OCI-LY3 (cell line): ENCODE measurements at regions not wholly inside any gene's neighbourhood (a gene's known extent, or its start where the extent isn't known, plus 50 kb on each side); places are given as distances from the start of the nearest gene placed in this dataset.

Source experiments
- H2AFZ ChIP-seq: fragments of 200-600, 300-600 bp; shearing (Covaris generic); 2 replicates; pipeline ENCODE4 v1.6.0; 2014; ENCODE audit warnings: antibody characterized with exemption, low read depth, low read length
- H3K27ac ChIP-seq: fragments of 200-600, 300-600 bp; sonication (generic); 2 replicates; pipeline ENCODE4 v1.5.1; 2014; ENCODE audit warnings: mild to moderate bottlenecking, low read length, moderate library complexity, mixed read lengths
- H3K27me3 ChIP-seq: fragments of 200-600, 300-600 bp; sonication (generic); 2 replicates; pipeline ENCODE4 v1.6.1; 2014; ENCODE audit warnings: low read depth, low read length, mixed read lengths
- H3K36me3 ChIP-seq: fragments of 200-600, 300-600 bp; sonication (generic); replicated peaks from 2 replicates; pipeline ENCODE3; 2014; ENCODE audit warnings: low read depth, low read length, mixed read lengths
- H3K4me1 ChIP-seq: fragments of 300-600, 200-600 bp; sonication (generic); 2 replicates; pipeline ENCODE4 v1.6.1; 2014; ENCODE audit warnings: low read length, mixed read lengths
- H3K4me2 ChIP-seq: fragments of 200-600, 300-600 bp; sonication (generic); 2 replicates; pipeline ENCODE4 v1.6.1; 2014; ENCODE audit warnings: low read length, mixed read lengths
- H3K4me3 ChIP-seq: fragments of 300-600, 200-600 bp; sonication (generic); 2 replicates; pipeline ENCODE4 v1.5.1; 2014; ENCODE audit warnings: antibody characterized with exemption, mild to moderate bottlenecking, low read length, moderate library complexity
- H3K79me2 ChIP-seq: fragments of 300-600, 200-600 bp; shearing (Covaris generic); 2 replicates; pipeline ENCODE4 v1.6.1; 2014; ENCODE audit warnings: mild to moderate bottlenecking, low read length, mixed read lengths
- H3K9ac ChIP-seq: fragments of 300-600, 200-600 bp; shearing (Covaris generic); 2 replicates; pipeline ENCODE4 v1.6.0; 2014; ENCODE audit warnings: mild to moderate bottlenecking, low read length, moderate library complexity
- H3K9me3 ChIP-seq: fragments of 200-600, 300-600 bp; shearing (Covaris generic); 2 replicates; pipeline ENCODE4 v1.6.1; 2014; ENCODE audit warnings: low read length, mixed read lengths; ENCODE audit not compliant: insufficient read depth
- H4K20me1 ChIP-seq: fragments of 200-600, 300-600 bp; sonication (generic); 2 replicates; pipeline ENCODE4 v1.6.1; 2016; ENCODE audit warnings: low read length, mixed read lengths; ENCODE audit not compliant: insufficient read depth
- EZH2phosphoT487 ChIP-seq: fragments of 200-600 bp; shearing (Covaris generic); IDR thresholded peaks from 2 replicates; pipeline ENCODE4 v1.6.1; 2018; ENCODE audit warnings: antibody characterized with exemption, mixed run types, low read depth
- TF ChIP-seq, protein P1 (sequence below): fragments of 200-600, 300-600 bp; sonication (generic); IDR thresholded peaks from 2 replicates; pipeline ENCODE4 v1.5.1; 2014; ENCODE audit warnings: antibody characterized with exemption, low read length, low read depth

DNA sequence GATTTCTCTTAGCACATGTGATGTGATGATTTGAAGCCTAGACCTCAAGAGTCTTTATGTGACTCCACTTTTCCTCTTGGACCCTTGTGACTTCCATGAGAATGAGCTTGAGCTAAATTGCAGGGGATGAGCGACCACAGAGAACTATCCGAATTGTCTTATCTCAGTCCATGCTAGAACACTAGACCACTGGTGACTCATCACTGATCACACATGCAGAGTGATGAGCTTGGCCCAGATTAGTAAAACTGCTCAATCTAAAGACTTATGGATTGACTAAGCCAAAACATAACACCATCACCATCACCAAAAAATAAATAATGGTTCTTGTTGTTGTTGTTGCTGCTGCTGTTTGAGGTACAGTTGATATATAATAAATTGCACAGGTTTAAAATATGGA is 114.1 kb upstream of the CFAP20DC start:
- no peaks in the 10 kb centered on the region for H3K9me3 ChIP-seq
- H3K36me3 ChIP-seq: no peaks in the 10 kb centered on the region
- no peak overlapping the region for H3K4me3 ChIP-seq
- no peak for TF ChIP-seq EZH2phosphoT487
- TF ChIP-seq, protein P1, sequence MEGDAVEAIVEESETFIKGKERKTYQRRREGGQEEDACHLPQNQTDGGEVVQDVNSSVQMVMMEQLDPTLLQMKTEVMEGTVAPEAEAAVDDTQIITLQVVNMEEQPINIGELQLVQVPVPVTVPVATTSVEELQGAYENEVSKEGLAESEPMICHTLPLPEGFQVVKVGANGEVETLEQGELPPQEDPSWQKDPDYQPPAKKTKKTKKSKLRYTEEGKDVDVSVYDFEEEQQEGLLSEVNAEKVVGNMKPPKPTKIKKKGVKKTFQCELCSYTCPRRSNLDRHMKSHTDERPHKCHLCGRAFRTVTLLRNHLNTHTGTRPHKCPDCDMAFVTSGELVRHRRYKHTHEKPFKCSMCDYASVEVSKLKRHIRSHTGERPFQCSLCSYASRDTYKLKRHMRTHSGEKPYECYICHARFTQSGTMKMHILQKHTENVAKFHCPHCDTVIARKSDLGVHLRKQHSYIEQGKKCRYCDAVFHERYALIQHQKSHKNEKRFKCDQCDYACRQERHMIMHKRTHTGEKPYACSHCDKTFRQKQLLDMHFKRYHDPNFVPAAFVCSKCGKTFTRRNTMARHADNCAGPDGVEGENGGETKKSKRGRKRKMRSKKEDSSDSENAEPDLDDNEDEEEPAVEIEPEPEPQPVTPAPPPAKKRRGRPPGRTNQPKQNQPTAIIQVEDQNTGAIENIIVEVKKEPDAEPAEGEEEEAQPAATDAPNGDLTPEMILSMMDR: no peak
- H3K9ac ChIP-seq: no peak overlapping the region
- no peaks in the 10 kb centered on the region for H4K20me1 ChIP-seq
- H3K4me2 ChIP-seq: no peak overlapping the region
- H3K27ac ChIP-seq: no peak overlapping the region
- no peak overlapping the region for H2AFZ ChIP-seq
- H3K79me2 ChIP-seq: no peaks in the 10 kb centered on the region
- no peaks in the 10 kb centered on the region; the same call in 1 of the 2 replicates for H3K27me3 ChIP-seq
- H3K4me1 ChIP-seq: no peaks in the 10 kb centered on the region

- Histone ChIP-seq H3K9ac (no peak overlapping the region), H3K9me3 (no peaks in the 10 kb centered on the region), H4K20me1 (no peaks in the 10 kb centered on the region), H3K79me2 (no peaks in the 10 kb centered on the region), H2AFZ (no peak overlapping the region), H3K27ac (no peak overlapping the region), H3K27me3 (no peaks in the 10 kb centered on the region; the same call in 1 of the 2 replicates), H3K4me3 (no peak overlapping the region), H3K4me1 (no peaks in the 10 kb centered on the region), H3K36me3 (no peaks in the 10 kb centered on the region), H3K4me2 (no peak overlapping the region)
- no peak for TF ChIP-seq EZH2phosphoT487
- TF ChIP-seq, protein P1: no peak
Measured at GRCh38 chr3:59161048-59161447, 111.2 kb upstream of the CFAP20DC start.

GRCh38 chr3:59160133-59160746 is 110.4 kb upstream of the CFAP20DC start:
- Histone ChIP-seq H3K36me3 (no peaks in the 10 kb centered on the region), H3K27me3 (no peaks in the 10 kb centered on the region; the same call in 1 of the 2 replicates), H3K27ac (no peak overlapping the region), H3K4me3 (no peak overlapping the region), H3K9ac (no peak overlapping the region), H3K79me2 (no peaks in the 10 kb centered on the region), H4K20me1 (no peaks in the 10 kb centered on the region), H3K4me1 (no peaks in the 10 kb centered on the region), H3K9me3 (no peaks in the 10 kb centered on the region), H3K4me2 (no peak overlapping the region), H2AFZ (no peak overlapping the region)
- TF ChIP-seq, protein P1: no peak
- no peak for TF ChIP-seq EZH2phosphoT487

- Histone ChIP-seq H2AFZ (no peak overlapping the region), H3K27ac (no peak overlapping the region), H3K4me3 (no peak overlapping the region), H3K4me1 (no peaks in the 10 kb centered on the region), H4K20me1 (no peaks in the 10 kb centered on the region), H3K9ac (no peak overlapping the region), H3K27me3 (no peaks in the 10 kb centered on the region; the same call in 1 of the 2 replicates), H3K36me3 (no peaks in the 10 kb centered on the region), H3K9me3 (no peaks in the 10 kb centered on the region), H3K79me2 (no peaks in the 10 kb centered on the region), H3K4me2 (no peak overlapping the region)
- no peak for TF ChIP-seq EZH2phosphoT487
- TF ChIP-seq, protein P1: no peak
Measured at GRCh38 chr3:59153648-59154047, 103.8 kb upstream of the CFAP20DC start.
